22Rv1 (cell line): ENCODE measurements at regions not wholly inside any gene's neighbourhood (a gene's known extent, or its start where the extent isn't known, plus 50 kb on each side); places are given as distances from the start of the nearest gene placed in this dataset.

Experiments
- CTCF ChIP-seq: fragments of 450-650 bp; IDR thresholded peaks from 2 replicates; pipeline ENCODE4 v1.5.1; 2017; ENCODE audit warnings: mild to moderate bottlenecking
- ZFX ChIP-seq: fragments of 450-650 bp; IDR thresholded peaks from 2 replicates; pipeline ENCODE4 v1.6.1; 2017; ENCODE audit warnings: antibody characterized with exemption, borderline replicate concordance

DNA sequence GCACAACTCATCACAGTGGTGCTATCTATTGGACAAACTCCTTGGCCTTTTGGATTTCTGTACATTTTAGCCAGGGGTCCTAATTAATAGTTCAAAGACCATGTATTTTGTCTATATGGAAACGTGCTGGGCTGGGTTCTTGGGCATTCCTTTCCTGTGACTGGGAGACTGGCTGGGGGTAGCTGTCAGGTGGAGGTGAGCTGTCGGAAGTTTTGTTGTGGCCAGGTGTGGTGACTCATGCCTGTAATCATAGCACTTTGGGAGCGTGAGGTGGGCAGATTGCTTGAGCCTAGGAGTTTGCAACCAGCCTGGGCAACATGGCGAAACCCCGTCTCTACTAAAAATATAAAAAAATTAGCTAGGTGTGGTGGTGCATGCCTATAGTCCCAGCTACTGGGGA, 392.4 kb downstream of the RPS6KC1 start:
- TF ChIP-seq CTCF (no peak), ZFX (no peak)
